A549 (cell line): ENCODE measurements at regions not wholly inside any gene's neighbourhood (a gene's known extent, or its start where the extent isn't known, plus 50 kb on each side); places are given as distances from the start of the nearest gene placed in this dataset.

Experiments used
- ATAC-seq, 2 experiments: fragments of 200-7000 bp in 1 of 2; fragments of >200 bp in 1 of 2; cut with Nextera tagmentation in 1 of 2; cut with Tn5 transposase in 1 of 2; 3 replicates each; pipeline versions ENCODE4 v1.8.0 to v1.9.1; 2018 to 2020; ENCODE audit warnings: mild to moderate bottlenecking in 1 of 2, moderate library complexity in 1 of 2
- CTCF ChIA-PET: fragments of 300-600 bp; sonication (Branson Sonifier 250); formaldehyde crosslinking; extraction: SDS; loops from one replicate; lab custom pipeline; 2021; ENCODE audit warnings: antibody characterized with exemption, inconsistent platforms; lab: Yijun Ruan, JAX
- POLR2A ChIA-PET: fragments of 350-600 bp; formaldehyde crosslinking; extraction: SDS; loops from one replicate; lab custom pipeline; 2021; ENCODE audit warnings: antibody characterized with exemption, inconsistent platforms; lab: Yijun Ruan, JAX
- DNase-seq, 2 experiments: peaks; one replicate each; pipeline versions ENCODE4 v3.0.0 to v3.0.0-alpha.2; 2011 to 2016; ENCODE audit warnings: low read depth in 1 of 2, low spot score in 1 of 2
- FAIRE-seq: peaks from 2 replicates; lab custom pipeline; 2011; peaks lifted over from hg19 to GRCh38; lab: Jason Lieb, UNC
- H3K27ac ChIP-seq, 2 experiments: fragments of >200 bp; sonication (Bioruptor Twin); formaldehyde crosslinking; 3 replicates each; pipeline ENCODE4 v1.5.1; 2016 to 2017
- H3K4me1 ChIP-seq: fragments of >200 bp; sonication (Bioruptor Twin); formaldehyde crosslinking; 3 replicates; pipeline ENCODE4 v1.6.1; 2016
- H3K4me2 ChIP-seq: fragments of >200 bp; sonication (Bioruptor Twin); formaldehyde crosslinking; 3 replicates; pipeline ENCODE4 v1.6.1; 2016
- H3K4me3 ChIP-seq: fragments of >200 bp; sonication (Bioruptor Twin); formaldehyde crosslinking; 3 replicates; pipeline ENCODE4 v1.5.1; 2016
- H3K9me3 ChIP-seq: fragments of >200 bp; sonication (Bioruptor Twin); formaldehyde crosslinking; 3 replicates; pipeline ENCODE4 v1.6.1; 2016
- CBX8 ChIP-seq: fragments of 200-600 bp; sonication (generic); IDR thresholded peaks from 2 replicates; pipeline ENCODE4 v1.6.1; 2016
- CEBPB ChIP-seq, 2 experiments: fragments of >200 bp in 1 of 2; sonication (Bioruptor Twin) in 1 of 2; formaldehyde crosslinking in 1 of 2; IDR thresholded peaks; 2 replicates each; pipeline ENCODE4 v1.6.1; 2012 to 2016
- CHD2 ChIP-seq: fragments of 150-350 bp; IDR thresholded peaks from 2 replicates; pipeline ENCODE4 v1.6.1; 2014; ENCODE audit warnings: low read length; ENCODE audit not compliant: partially characterized antibody
- CHD4 ChIP-seq: fragments of 200-600 bp; sonication (generic); IDR thresholded peaks from 2 replicates; pipeline ENCODE4 v1.6.1; 2016; ENCODE audit warnings: antibody characterized with exemption, mild to moderate bottlenecking, borderline replicate concordance
- EHF ChIP-seq: fragments of 250-450 bp; sonication (Bioruptor Pico); IDR thresholded peaks from 2 replicates; pipeline ENCODE4 v1.5.0; 2020; ENCODE audit warnings: mild to moderate bottlenecking
- ESRRA ChIP-seq: fragments of 150-350 bp; IDR thresholded peaks from 2 replicates; pipeline ENCODE4 v1.6.1; 2014; ENCODE audit warnings: mild to moderate bottlenecking, low read length, borderline replicate concordance
- FOSB ChIP-seq: fragments of 250-450 bp; sonication (Bioruptor Pico); IDR thresholded peaks from 2 replicates; pipeline ENCODE4 v1.5.0; 2020; ENCODE audit warnings: mild to moderate bottlenecking, moderate library complexity
- HES2 ChIP-seq: fragments of >200 bp; sonication (Bioruptor Twin); formaldehyde crosslinking; IDR thresholded peaks from 2 replicates; pipeline ENCODE4 v1.6.1; 2016
- HOXA7 ChIP-seq: fragments of 250-450 bp; sonication (Bioruptor Pico); IDR thresholded peaks from 2 replicates; pipeline ENCODE4 v1.5.0; 2020; ENCODE audit warnings: mild to moderate bottlenecking, moderate library complexity
- HOXB13 ChIP-seq: fragments of 250-450 bp; sonication (Bioruptor Pico); IDR thresholded peaks from 2 replicates; pipeline ENCODE4 v1.5.0; 2020; ENCODE audit warnings: low read depth, mild to moderate bottlenecking, moderate library complexity
- HOXB5 ChIP-seq: fragments of 250-450 bp; sonication (Bioruptor Pico); IDR thresholded peaks from 2 replicates; pipeline ENCODE4 v1.5.0; 2020; ENCODE audit warnings: mild to moderate bottlenecking, moderate library complexity
- MAZ ChIP-seq: fragments of 150-350 bp; IDR thresholded peaks from 2 replicates; pipeline ENCODE4 v1.6.1; 2014; ENCODE audit warnings: antibody characterized with exemption, low read depth, low read length, borderline replicate concordance
- NFE2L2 ChIP-seq: fragments of 150-350 bp; conservative IDR thresholded peaks from 2 replicates; pipeline ENCODE4 v1.6.1; 2014; ENCODE audit warnings: low read length
- NPAS2 ChIP-seq: fragments of 250-450 bp; sonication (Bioruptor Pico); IDR thresholded peaks from 2 replicates; pipeline ENCODE4 v1.8.0; 2022; ENCODE audit warnings: mild to moderate bottlenecking, moderate library complexity, borderline replicate concordance
- NR3C1 ChIP-seq: fragments of >200 bp; sonication (Bioruptor Twin); formaldehyde crosslinking; IDR thresholded peaks from 3 replicates; pipeline ENCODE4 v1.6.1; 2017
- POLR2A ChIP-seq: IDR thresholded peaks from 2 replicates; pipeline ENCODE4 v1.6.1; 2012; ENCODE audit warnings: mild to moderate bottlenecking, low read length
- RCOR1 ChIP-seq: fragments of 150-350 bp; IDR thresholded peaks from 2 replicates; pipeline ENCODE4 v1.6.1; 2014; ENCODE audit warnings: antibody characterized with exemption, low read length, low read depth
- RNF2 ChIP-seq: fragments of 200-600 bp; sonication (generic); IDR thresholded peaks from 2 replicates; pipeline ENCODE4 v1.6.1; 2016; ENCODE audit warnings: low read depth, mild to moderate bottlenecking, antibody characterized with exemption, moderate library complexity, borderline replicate concordance
- SMC3 ChIP-seq: fragments of >200 bp; sonication (Bioruptor Twin); formaldehyde crosslinking; IDR thresholded peaks from 3 replicates; pipeline ENCODE4 v1.6.1; 2018; ENCODE audit warnings: inconsistent platforms
- SREBF2 ChIP-seq: fragments of 450-650 bp; IDR thresholded peaks from 2 replicates; pipeline ENCODE4 v1.6.1; 2014; ENCODE audit warnings: mild to moderate bottlenecking, moderate library complexity
- TFCP2L1 ChIP-seq: fragments of 250-450 bp; sonication (Bioruptor Pico); IDR thresholded peaks from 2 replicates; pipeline ENCODE4 v1.5.0; 2021; ENCODE audit warnings: mild to moderate bottlenecking
- ZC3H11A ChIP-seq: fragments of 450-650 bp; IDR thresholded peaks from 2 replicates; pipeline ENCODE4 v1.6.1; 2014; ENCODE audit warnings: antibody characterized with exemption, mild to moderate bottlenecking
- WGBS: methylation state at CpG from one replicate; pipeline ENCODE4 v1.1.6; 2017; ENCODE audit errors: missing lambda C conversion rate; 5-methylcytosine and 5-hydroxymethylcytosine counted together
- TF ChIP-seq, protein P1 (sequence below): fragments of 250-450 bp; sonication (Bioruptor Pico); IDR thresholded peaks from 2 replicates; pipeline ENCODE4 v1.5.0; 2021; ENCODE audit warnings: mild to moderate bottlenecking, moderate library complexity, borderline replicate concordance
- TF ChIP-seq, protein P2 (sequence below): IDR thresholded peaks from 2 replicates; pipeline ENCODE4 v1.6.1; 2012
- TF ChIP-seq, protein P3 (sequence below): fragments of 250-450 bp; sonication (Bioruptor Pico); IDR thresholded peaks from 2 replicates; pipeline ENCODE4 v1.5.0; 2020; ENCODE audit warnings: low read depth, mild to moderate bottlenecking, moderate library complexity
- TF ChIP-seq, protein P4 (sequence below): IDR thresholded peaks from 2 replicates; pipeline ENCODE4 v1.6.1; 2012

- TF ChIP-seq ZC3H11A (no peak), FOSB (CRISPR knock-in tag) (no peak), CHD2 (no peak), RNF2 (no peak), CHD4 (no peak)
- TF ChIP-seq, protein P1, sequence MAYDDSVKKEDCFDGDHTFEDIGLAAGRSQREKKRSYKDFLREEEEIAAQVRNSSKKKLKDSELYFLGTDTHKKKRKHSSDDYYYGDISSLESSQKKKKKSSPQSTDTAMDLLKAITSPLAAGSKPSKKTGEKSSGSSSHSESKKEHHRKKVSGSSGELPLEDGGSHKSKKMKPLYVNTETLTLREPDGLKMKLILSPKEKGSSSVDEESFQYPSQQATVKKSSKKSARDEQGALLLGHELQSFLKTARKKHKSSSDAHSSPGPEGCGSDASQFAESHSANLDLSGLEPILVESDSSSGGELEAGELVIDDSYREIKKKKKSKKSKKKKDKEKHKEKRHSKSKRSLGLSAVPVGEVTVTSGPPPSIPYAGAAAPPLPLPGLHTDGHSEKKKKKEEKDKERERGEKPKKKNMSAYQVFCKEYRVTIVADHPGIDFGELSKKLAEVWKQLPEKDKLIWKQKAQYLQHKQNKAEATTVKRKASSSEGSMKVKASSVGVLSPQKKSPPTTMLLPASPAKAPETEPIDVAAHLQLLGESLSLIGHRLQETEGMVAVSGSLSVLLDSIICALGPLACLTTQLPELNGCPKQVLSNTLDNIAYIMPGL (CRISPR knock-in tag) = no peak
- TF ChIP-seq, protein P2, sequence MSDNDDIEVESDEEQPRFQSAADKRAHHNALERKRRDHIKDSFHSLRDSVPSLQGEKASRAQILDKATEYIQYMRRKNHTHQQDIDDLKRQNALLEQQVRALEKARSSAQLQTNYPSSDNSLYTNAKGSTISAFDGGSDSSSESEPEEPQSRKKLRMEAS = no peak
- ATAC-seq = 0 out of 6 replicates have a peak, but pooled peaks of 1 of the 2 experiments have one; percentile 17
- DNase-seq = peak in 1 of 2 experiments; percentile 11
- WGBS = 0% methylated on average over 1 of the region's 1 CpG
- Histone ChIP-seq H3K4me3 (no peak overlapping the region), H3K27ac (no peak overlapping the region), H3K4me2 (no peak overlapping the region), H3K9me3 (no peaks in the 10 kb centered on the region), H3K4me1 (no peaks in the 10 kb centered on the region)
- CTCF ChIA-PET = interaction anchor here (1.3 kb wide), 1 partner anchor 11 kb away, joined by 4 read pairs; no protein-coding TSS in a partner anchor
- POLR2A ChIA-PET = no interaction called here
- FAIRE-seq = no peak
These were observed 177.9 kb upstream of the RAB6C start for GRCh38 chr2:129801575-129801974.

GRCh38 chr2:129802290-129802689, 177.2 kb upstream of the RAB6C start:
- no peaks in the 10 kb centered on the region for H3K4me1 ChIP-seq
- DNase-seq (no peak), ATAC-seq (no peak)
- H3K9me3 ChIP-seq = no peaks in the 10 kb centered on the region
- POLR2A ChIA-PET = no interaction called here
- WGBS = 10% methylated on average over 5 of the region's 5 CpGs
- no peak overlapping the region for H3K4me3 ChIP-seq
- TF ChIP-seq CBX8 = no peak
- TF ChIP-seq CEBPB (IDR thresholded peaks at IDR 0.05) = no peak
- TF ChIP-seq, protein P3, sequence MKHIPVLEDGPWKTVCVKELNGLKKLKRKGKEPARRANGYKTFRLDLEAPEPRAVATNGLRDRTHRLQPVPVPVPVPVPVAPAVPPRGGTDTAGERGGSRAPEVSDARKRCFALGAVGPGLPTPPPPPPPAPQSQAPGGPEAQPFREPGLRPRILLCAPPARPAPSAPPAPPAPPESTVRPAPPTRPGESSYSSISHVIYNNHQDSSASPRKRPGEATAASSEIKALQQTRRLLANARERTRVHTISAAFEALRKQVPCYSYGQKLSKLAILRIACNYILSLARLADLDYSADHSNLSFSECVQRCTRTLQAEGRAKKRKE = no peak
- no peak for TF ChIP-seq SREBF2
- no peak for TF ChIP-seq HOXA7 (CRISPR knock-in tag)
- TF ChIP-seq EHF (CRISPR knock-in tag) = no peak
- no peak for TF ChIP-seq ESRRA
- no peak for TF ChIP-seq RCOR1
- TF ChIP-seq HOXB13 (CRISPR knock-in tag) = no peak
- TF ChIP-seq, protein P4, sequence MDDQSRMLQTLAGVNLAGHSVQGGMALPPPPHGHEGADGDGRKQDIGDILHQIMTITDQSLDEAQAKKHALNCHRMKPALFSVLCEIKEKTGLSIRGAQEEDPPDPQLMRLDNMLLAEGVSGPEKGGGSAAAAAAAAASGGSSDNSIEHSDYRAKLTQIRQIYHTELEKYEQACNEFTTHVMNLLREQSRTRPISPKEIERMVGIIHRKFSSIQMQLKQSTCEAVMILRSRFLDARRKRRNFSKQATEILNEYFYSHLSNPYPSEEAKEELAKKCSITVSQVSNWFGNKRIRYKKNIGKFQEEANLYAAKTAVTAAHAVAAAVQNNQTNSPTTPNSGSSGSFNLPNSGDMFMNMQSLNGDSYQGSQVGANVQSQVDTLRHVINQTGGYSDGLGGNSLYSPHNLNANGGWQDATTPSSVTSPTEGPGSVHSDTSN = no peak
- TF ChIP-seq NR3C1 = no peak
- no peak for TF ChIP-seq NPAS2 (CRISPR knock-in tag)
- no peak for TF ChIP-seq HES2
- no peak for TF ChIP-seq MAZ
- no peak for TF ChIP-seq POLR2A
- no peak for TF ChIP-seq HOXB5 (CRISPR knock-in tag)
- no peak for TF ChIP-seq NFE2L2
- no peak for TF ChIP-seq ZC3H11A
- TF ChIP-seq SMC3 = no peak
- no peak for TF ChIP-seq TFCP2L1 (CRISPR knock-in tag)
- TF ChIP-seq, all 56 proteins: peak for 0
- CTCF ChIA-PET = interaction anchor here (1.3 kb wide), 1 partner anchor 12 kb away, joined by 4 read pairs; no protein-coding TSS in a partner anchor
- H3K27ac ChIP-seq = no peak overlapping the region
- FAIRE-seq = no peak
- H3K4me2 ChIP-seq = no peak overlapping the region
